OCI-LY3 (cell line): ENCODE measurements at regions not wholly inside any gene's neighbourhood (a gene's known extent, or its start where the extent isn't known, plus 50 kb on each side); places are given as distances from the start of the nearest gene placed in this dataset.

ENCODE experiments used
- H2AFZ ChIP-seq: fragments of 200-600, 300-600 bp; shearing (Covaris generic); 2 replicates; pipeline ENCODE4 v1.6.0; 2014; ENCODE audit warnings: antibody characterized with exemption, low read depth, low read length
- H3K27ac ChIP-seq: fragments of 200-600, 300-600 bp; sonication (generic); 2 replicates; pipeline ENCODE4 v1.5.1; 2014; ENCODE audit warnings: mild to moderate bottlenecking, low read length, moderate library complexity, mixed read lengths
- H3K27me3 ChIP-seq: fragments of 200-600, 300-600 bp; sonication (generic); 2 replicates; pipeline ENCODE4 v1.6.1; 2014; ENCODE audit warnings: low read depth, low read length, mixed read lengths
- H3K36me3 ChIP-seq: fragments of 200-600, 300-600 bp; sonication (generic); replicated peaks from 2 replicates; pipeline ENCODE3; 2014; ENCODE audit warnings: low read depth, low read length, mixed read lengths
- H3K4me1 ChIP-seq: fragments of 300-600, 200-600 bp; sonication (generic); 2 replicates; pipeline ENCODE4 v1.6.1; 2014; ENCODE audit warnings: low read length, mixed read lengths
- H3K4me2 ChIP-seq: fragments of 200-600, 300-600 bp; sonication (generic); 2 replicates; pipeline ENCODE4 v1.6.1; 2014; ENCODE audit warnings: low read length, mixed read lengths
- H3K4me3 ChIP-seq: fragments of 300-600, 200-600 bp; sonication (generic); 2 replicates; pipeline ENCODE4 v1.5.1; 2014; ENCODE audit warnings: antibody characterized with exemption, mild to moderate bottlenecking, low read length, moderate library complexity
- H3K79me2 ChIP-seq: fragments of 300-600, 200-600 bp; shearing (Covaris generic); 2 replicates; pipeline ENCODE4 v1.6.1; 2014; ENCODE audit warnings: mild to moderate bottlenecking, low read length, mixed read lengths
- H3K9ac ChIP-seq: fragments of 300-600, 200-600 bp; shearing (Covaris generic); 2 replicates; pipeline ENCODE4 v1.6.0; 2014; ENCODE audit warnings: mild to moderate bottlenecking, low read length, moderate library complexity
- H3K9me3 ChIP-seq: fragments of 200-600, 300-600 bp; shearing (Covaris generic); 2 replicates; pipeline ENCODE4 v1.6.1; 2014; ENCODE audit warnings: low read length, mixed read lengths; ENCODE audit not compliant: insufficient read depth
- H4K20me1 ChIP-seq: fragments of 200-600, 300-600 bp; sonication (generic); 2 replicates; pipeline ENCODE4 v1.6.1; 2016; ENCODE audit warnings: low read length, mixed read lengths; ENCODE audit not compliant: insufficient read depth
- EZH2phosphoT487 ChIP-seq: fragments of 200-600 bp; shearing (Covaris generic); IDR thresholded peaks from 2 replicates; pipeline ENCODE4 v1.6.1; 2018; ENCODE audit warnings: antibody characterized with exemption, mixed run types, low read depth
- TF ChIP-seq, protein P1 (sequence below): fragments of 200-600, 300-600 bp; sonication (generic); IDR thresholded peaks from 2 replicates; pipeline ENCODE4 v1.5.1; 2014; ENCODE audit warnings: antibody characterized with exemption, low read length, low read depth

DNA sequence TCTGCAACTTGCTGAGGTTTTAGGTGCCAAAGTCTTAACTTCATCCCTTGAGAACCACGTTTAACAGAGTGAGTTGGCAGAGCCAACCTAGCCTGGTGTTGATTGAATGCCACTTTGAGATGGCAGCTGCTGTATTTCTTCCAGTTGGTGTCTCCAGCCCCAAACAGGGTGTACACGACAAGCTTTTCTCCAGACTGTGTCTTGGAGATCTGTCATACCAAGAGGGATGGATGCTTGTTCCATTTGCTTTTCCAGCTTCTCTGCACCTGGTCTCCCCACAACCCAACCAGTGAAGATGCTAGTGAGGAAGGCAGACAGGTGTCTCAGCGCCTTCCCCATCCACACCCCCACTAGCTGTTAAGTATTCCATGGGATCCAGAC, 141.1 kb upstream of the HS3ST2 start:
- no peak overlapping the region for H3K4me2 ChIP-seq
- 0 out of 2 replicates have a peak, but pooled peaks cover 7% of the 10 kb centered on the region for H3K4me1 ChIP-seq
- no peaks in the 10 kb centered on the region for H4K20me1 ChIP-seq
- TF ChIP-seq, protein P1, sequence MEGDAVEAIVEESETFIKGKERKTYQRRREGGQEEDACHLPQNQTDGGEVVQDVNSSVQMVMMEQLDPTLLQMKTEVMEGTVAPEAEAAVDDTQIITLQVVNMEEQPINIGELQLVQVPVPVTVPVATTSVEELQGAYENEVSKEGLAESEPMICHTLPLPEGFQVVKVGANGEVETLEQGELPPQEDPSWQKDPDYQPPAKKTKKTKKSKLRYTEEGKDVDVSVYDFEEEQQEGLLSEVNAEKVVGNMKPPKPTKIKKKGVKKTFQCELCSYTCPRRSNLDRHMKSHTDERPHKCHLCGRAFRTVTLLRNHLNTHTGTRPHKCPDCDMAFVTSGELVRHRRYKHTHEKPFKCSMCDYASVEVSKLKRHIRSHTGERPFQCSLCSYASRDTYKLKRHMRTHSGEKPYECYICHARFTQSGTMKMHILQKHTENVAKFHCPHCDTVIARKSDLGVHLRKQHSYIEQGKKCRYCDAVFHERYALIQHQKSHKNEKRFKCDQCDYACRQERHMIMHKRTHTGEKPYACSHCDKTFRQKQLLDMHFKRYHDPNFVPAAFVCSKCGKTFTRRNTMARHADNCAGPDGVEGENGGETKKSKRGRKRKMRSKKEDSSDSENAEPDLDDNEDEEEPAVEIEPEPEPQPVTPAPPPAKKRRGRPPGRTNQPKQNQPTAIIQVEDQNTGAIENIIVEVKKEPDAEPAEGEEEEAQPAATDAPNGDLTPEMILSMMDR: no peak
- TF ChIP-seq EZH2phosphoT487: no peak
- no peak overlapping the region for H2AFZ ChIP-seq
- H3K27me3 ChIP-seq: peaks cover 46% of the 10 kb centered on the region
- H3K27ac ChIP-seq: no peak overlapping the region
- H3K79me2 ChIP-seq: no peaks in the 10 kb centered on the region
- H3K9me3 ChIP-seq: no peaks in the 10 kb centered on the region
- H3K4me3 ChIP-seq: no peak overlapping the region
- H3K9ac ChIP-seq: no peak overlapping the region
- no peaks in the 10 kb centered on the region for H3K36me3 ChIP-seq

DNA sequence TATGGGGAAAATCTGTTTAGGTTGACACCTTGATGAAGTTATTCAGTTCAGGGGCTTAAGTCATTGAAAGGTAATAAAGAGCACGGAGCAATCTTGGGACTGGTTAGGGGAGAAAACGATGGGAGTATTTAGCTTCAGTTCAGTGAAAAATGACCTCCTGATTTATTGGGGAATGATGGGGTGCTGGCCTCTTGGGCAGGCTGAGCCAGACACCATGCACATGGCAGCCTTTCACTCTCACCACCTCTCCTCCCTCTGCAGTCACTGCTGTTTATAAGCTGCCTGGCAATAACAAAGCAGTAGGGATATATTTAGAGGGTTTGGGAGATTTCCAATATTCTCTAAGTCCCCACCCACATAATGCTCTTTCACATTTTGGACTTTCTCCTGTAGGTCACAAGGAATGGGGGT, 140.5 kb upstream of the HS3ST2 start:
- no peaks in the 10 kb centered on the region for H3K9me3 ChIP-seq
- H2AFZ ChIP-seq: no peak overlapping the region
- H4K20me1 ChIP-seq: no peaks in the 10 kb centered on the region
- TF ChIP-seq, protein P1: no peak
- no peak for TF ChIP-seq EZH2phosphoT487
- no peaks in the 10 kb centered on the region for H3K36me3 ChIP-seq
- H3K4me3 ChIP-seq: no peak overlapping the region
- H3K79me2 ChIP-seq: no peaks in the 10 kb centered on the region
- no peak overlapping the region for H3K4me2 ChIP-seq
- H3K27ac ChIP-seq: no peak overlapping the region
- 0 out of 2 replicates have a peak, but pooled peaks cover 7% of the 10 kb centered on the region for H3K4me1 ChIP-seq
- no peak overlapping the region for H3K9ac ChIP-seq
- peaks cover 52% of the 10 kb centered on the region for H3K27me3 ChIP-seq

DNA sequence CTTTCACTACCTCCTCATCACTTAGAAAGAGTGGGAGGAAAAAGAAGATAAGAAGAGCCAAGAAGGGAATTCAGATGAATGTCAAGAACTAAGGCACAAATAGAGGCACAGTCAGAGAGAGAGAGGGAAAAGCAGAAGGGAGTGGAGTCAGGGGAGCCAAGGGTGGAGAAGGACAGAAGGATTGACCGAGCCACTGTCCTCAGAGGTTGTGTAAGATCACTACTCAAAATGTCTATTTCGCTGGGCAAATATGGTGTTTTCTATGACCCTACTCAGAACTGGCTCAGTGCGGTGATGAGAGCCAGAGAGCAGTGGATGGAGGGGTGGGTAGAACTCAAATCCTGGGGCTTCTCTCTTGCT, 139.2 kb upstream of the HS3ST2 start:
- Histone ChIP-seq H3K4me2 (no peak overlapping the region), H3K79me2 (no peaks in the 10 kb centered on the region), H3K36me3 (no peaks in the 10 kb centered on the region), H4K20me1 (no peaks in the 10 kb centered on the region), H3K9ac (no peak overlapping the region), H3K27me3 (peaks cover 66% of the 10 kb centered on the region), H3K4me3 (no peak overlapping the region), H3K27ac (no peak overlapping the region), H3K4me1 (0 out of 2 replicates have a peak, but pooled peaks cover 7% of the 10 kb centered on the region), H3K9me3 (no peaks in the 10 kb centered on the region), H2AFZ (no peak overlapping the region)
- TF ChIP-seq, protein P1: no peak

DNA sequence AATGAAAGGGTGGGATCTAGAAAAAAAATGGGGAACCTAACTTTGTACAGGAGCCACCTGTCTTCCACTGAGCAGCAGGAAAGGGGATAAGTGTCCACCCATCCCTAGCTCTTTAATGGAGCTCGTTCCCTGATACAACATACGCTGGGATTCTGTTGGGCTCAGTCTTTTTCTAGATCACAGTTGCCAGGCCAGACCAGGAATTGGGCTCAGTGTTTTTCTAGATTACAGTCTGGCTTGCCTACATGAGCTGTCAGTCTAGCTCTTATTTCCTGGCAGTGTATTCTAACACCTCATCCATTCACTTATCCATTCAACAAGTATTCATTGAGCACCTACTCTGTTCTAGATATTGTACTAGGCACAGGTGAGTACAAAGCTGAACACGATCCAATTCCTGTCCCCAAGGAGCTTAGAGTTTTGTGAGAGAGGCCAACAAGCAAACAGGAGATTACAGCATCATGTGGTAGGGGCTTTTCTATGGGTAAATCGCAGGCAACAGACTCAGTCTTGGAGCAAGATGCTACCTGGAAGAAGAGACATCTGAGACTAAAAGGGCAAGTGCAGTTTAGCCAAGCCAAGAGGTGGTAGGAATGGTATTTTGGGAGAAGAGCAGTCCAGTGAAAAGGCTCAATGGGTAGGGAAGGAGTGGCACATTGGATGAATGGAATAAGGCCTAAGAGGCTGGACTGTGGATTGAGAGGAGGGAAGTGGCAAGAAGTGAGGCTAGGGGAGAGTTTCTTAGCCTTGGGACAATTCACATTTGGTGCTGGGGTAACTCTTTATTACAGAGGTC, 138.0 kb upstream of the HS3ST2 start:
- H4K20me1 ChIP-seq: no peaks in the 10 kb centered on the region
- H3K36me3 ChIP-seq: no peaks in the 10 kb centered on the region
- H3K4me1 ChIP-seq: peaks cover 2% of the 10 kb centered on the region; the same call in 1 of the 2 replicates
- no peak overlapping the region for H2AFZ ChIP-seq
- H3K9me3 ChIP-seq: no peaks in the 10 kb centered on the region
- TF ChIP-seq, protein P1: no peak
- no peak for TF ChIP-seq EZH2phosphoT487
- H3K4me3 ChIP-seq: no peak overlapping the region
- H3K9ac ChIP-seq: no peak overlapping the region
- no peak overlapping the region for H3K4me2 ChIP-seq
- no peak overlapping the region for H3K27ac ChIP-seq
- peaks cover 76% of the 10 kb centered on the region for H3K27me3 ChIP-seq
- H3K79me2 ChIP-seq: no peaks in the 10 kb centered on the region
